Uterus (tissue), 2 donors: ENCODE measurements at regions not wholly inside any gene's neighbourhood (a gene's known extent, or its start where the extent isn't known, plus 50 kb on each side); places are given as distances from the start of the nearest gene placed in this dataset.

Experiments
- POLR2A ChIP-seq, 2 donors: fragments of 450-650 bp; IDR thresholded peaks; one replicate each; pipeline ENCODE4 v1.6.1; 2016; ENCODE audit warnings: antibody characterized with exemption in 2 of 2, mild to moderate bottlenecking in 1 of 2, moderate library complexity in 1 of 2
- TF ChIP-seq, protein P1 (sequence below), 4 experiments: fragments of 200-600 bp in 2 of 4; fragments of 450-650 bp in 2 of 4; sonication (generic) in 2 of 4; IDR thresholded peaks; one replicate each; pipeline ENCODE4 v1.5.1; 2016 to 2019; ENCODE audit warnings: antibody characterized with exemption in 4 of 4, mild to moderate bottlenecking in 2 of 4, moderate library complexity in 1 of 4

DNA sequence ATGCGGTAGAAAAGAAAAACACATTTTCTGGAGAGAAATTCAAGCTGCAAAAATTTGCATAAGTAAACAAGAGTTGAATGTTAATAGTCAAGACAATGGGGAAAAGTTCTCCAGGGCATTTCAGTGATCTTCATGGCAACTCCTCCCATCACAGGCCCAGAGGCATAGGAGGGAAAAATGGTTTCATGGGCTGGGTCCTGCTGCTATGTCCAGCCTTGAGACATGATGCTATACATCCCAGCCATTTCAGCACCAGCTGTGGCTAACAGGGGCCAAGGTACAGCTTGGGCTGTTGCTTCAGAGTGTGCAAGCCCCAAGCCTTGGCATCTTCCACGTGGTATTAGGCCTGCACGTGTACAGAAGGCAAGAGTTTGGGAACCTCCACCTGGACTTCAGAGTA is 118.6 kb upstream of the DLGAP1 start:
- TF ChIP-seq, protein P1, sequence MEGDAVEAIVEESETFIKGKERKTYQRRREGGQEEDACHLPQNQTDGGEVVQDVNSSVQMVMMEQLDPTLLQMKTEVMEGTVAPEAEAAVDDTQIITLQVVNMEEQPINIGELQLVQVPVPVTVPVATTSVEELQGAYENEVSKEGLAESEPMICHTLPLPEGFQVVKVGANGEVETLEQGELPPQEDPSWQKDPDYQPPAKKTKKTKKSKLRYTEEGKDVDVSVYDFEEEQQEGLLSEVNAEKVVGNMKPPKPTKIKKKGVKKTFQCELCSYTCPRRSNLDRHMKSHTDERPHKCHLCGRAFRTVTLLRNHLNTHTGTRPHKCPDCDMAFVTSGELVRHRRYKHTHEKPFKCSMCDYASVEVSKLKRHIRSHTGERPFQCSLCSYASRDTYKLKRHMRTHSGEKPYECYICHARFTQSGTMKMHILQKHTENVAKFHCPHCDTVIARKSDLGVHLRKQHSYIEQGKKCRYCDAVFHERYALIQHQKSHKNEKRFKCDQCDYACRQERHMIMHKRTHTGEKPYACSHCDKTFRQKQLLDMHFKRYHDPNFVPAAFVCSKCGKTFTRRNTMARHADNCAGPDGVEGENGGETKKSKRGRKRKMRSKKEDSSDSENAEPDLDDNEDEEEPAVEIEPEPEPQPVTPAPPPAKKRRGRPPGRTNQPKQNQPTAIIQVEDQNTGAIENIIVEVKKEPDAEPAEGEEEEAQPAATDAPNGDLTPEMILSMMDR (IDR thresholded peaks at IDR 0.05): no peak
- TF ChIP-seq POLR2A (IDR thresholded peaks at IDR 0.05): no peak
